ENCODE measurements at regions not wholly inside any gene's neighbourhood (a gene's known extent, or its start where the extent isn't known, plus 50 kb on each side); places are given as distances from the start of the nearest gene placed in this dataset.
"Not testable (repeated sequence)": the region's sequence is repeated elsewhere in the genome, so short reads cannot be mapped to it uniquely, and the experiment has no call there.

DNA sequence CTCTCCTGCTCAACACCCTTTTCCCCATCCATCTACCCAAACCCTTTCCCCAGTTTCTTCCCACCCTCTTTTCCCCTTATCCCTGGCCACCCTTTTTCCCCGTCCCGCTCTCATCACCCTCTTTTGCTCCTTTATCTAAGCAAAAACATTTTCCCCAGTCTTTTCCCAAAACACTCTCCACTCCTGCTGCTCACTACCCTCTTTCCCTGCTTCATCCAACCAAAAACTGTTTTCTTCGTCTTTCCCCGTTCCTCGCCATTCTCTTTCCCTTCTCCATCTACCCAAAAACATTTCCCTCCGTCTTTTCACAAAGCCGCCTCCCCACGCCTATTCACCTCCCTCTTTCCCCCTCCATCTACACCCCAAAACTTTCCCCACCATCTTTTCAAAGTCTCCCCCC is 80.9 kb upstream of the KCNJ18 start:
- H3K4me1 ChIP-seq (ENCODE audit: control insufficient read depth, low read depth, low read length); H3K36me3 ChIP-seq (ENCODE audit: control insufficient read depth, low read depth, low read length); H3K27me3 ChIP-seq (ENCODE audit: control insufficient read depth, insufficient read depth, low read length); H3K27ac ChIP-seq (ENCODE audit: low read length); H3K9me3 ChIP-seq (ENCODE audit: control insufficient read depth, low read depth, low read length); H3K4me3 ChIP-seq (ENCODE audit: low read length); H3K9ac ChIP-seq (ENCODE audit: low read length): not testable (repeated sequence)

DNA sequence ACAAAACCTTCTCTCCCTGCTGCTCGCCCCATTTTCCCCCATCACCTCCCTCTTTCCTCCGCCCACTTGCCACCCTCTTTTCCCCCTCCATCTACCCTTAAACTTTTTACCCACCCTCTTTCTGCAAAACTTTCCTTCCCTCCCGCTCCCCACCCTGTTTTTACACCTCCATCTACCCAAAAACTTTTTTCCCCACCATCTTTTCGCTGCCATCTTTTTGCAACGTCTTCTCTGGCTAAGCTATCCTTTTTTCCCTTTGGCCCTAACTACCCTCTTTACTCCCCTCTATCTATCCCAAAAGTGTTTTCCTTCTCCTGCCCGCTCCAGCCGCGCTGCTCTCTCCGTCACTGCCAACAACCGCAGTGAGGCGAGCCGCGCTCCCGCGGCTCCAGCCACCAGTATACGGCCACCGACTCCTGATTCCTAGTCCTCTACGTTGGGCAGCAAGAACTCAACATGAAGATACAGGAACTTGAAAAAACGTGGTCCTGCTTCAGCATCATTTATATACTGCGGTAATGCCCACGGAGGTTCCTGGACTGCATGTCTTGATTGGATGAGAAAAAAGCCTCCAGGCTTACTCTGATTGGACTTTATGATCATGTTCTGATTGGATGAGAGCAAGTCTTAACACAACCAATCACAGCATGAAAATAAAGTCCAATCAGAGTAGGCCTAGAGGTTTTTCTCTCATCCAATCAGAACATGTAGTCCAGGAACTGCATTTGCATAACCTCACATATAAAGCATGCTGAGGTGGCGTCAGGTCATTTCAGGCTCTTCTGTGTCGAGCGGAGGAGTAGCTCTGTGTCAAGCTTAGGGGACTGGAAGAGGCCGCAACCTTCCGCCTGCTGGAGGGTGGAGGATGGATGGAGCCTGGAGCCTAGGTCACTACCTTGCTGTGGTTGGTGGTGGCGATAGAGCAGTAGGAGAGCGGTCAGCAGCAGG is 79.9 kb upstream of the KCNJ18 start:
- not testable (repeated sequence) for H3K4me1 ChIP-seq (ENCODE audit: control insufficient read depth, low read depth, low read length); H3K9me3 ChIP-seq (ENCODE audit: control insufficient read depth, low read depth, low read length); H3K27me3 ChIP-seq (ENCODE audit: control insufficient read depth, insufficient read depth, low read length); H3K9ac ChIP-seq (ENCODE audit: low read length); H3K36me3 ChIP-seq (ENCODE audit: control insufficient read depth, low read depth, low read length); H3K27ac ChIP-seq (ENCODE audit: low read length); H3K4me3 ChIP-seq (ENCODE audit: low read length)

DNA sequence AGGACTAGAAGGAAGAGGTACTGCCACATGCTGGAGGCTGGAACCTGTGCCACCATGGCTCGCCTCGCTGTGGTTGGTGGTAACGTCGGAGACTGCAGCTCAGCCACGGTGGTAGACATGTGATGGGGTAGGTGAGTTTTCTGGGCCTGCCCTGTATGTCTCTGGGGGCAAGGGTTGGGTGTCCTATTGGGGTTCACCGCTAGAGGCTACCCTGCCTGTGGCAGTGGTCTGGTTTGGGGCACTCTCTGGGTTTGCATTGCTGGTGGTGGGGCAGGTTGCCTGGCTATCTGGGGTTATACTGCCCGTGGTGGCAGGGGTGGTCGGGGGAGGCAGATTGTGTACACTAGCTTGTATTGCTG is 79.3 kb upstream of the KCNJ18 start:
- Histone ChIP-seq H3K4me3 (ENCODE audit: low read length) (no peak overlapping the region), H3K27ac (ENCODE audit: low read length) (no peak overlapping the region), H3K9ac (ENCODE audit: low read length) (no peak overlapping the region), H3K4me1 (ENCODE audit: control insufficient read depth, low read depth, low read length) (no peaks in the 10 kb centered on the region), H3K27me3 (ENCODE audit: control insufficient read depth, insufficient read depth, low read length) (no peaks in the 10 kb centered on the region), H3K9me3 (ENCODE audit: control insufficient read depth, low read depth, low read length) (peaks cover 4% of the 10 kb centered on the region), H3K36me3 (ENCODE audit: control insufficient read depth, low read depth, low read length) (no peaks in the 10 kb centered on the region)

DNA sequence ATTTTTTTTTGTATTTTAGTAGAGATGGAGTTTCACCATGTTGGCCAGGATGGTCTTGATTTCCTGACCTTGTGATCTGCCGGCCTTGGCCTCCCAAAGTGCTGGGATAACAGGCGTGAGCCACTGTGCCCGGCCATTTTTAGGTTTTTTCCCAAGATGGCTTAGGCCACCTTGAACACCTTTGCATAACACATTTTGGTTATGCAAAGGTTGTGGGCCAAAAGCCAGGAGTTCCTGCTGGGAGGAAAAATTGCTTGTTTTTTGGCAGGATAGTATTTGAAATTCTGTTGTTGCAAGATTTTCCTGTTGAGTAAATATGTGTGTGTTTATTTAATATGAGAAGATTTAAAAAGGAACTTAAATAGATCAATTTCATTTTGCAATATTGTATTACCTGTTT is 65.3 kb upstream of the KCNJ18 start:
- H3K4me1 ChIP-seq (ENCODE audit: control insufficient read depth, low read depth, low read length); H3K36me3 ChIP-seq (ENCODE audit: control insufficient read depth, low read depth, low read length); H3K9me3 ChIP-seq (ENCODE audit: control insufficient read depth, low read depth, low read length); H3K4me3 ChIP-seq (ENCODE audit: low read length); H3K27me3 ChIP-seq (ENCODE audit: control insufficient read depth, insufficient read depth, low read length); H3K9ac ChIP-seq (ENCODE audit: low read length); H3K27ac ChIP-seq (ENCODE audit: low read length): not testable (repeated sequence)

Measured in iPS-18a (cell line).